ENCODE measurements at regions not wholly inside any gene's neighbourhood (a gene's known extent, or its start where the extent isn't known, plus 50 kb on each side); places are given as distances from the start of the nearest gene placed in this dataset.

DNA sequence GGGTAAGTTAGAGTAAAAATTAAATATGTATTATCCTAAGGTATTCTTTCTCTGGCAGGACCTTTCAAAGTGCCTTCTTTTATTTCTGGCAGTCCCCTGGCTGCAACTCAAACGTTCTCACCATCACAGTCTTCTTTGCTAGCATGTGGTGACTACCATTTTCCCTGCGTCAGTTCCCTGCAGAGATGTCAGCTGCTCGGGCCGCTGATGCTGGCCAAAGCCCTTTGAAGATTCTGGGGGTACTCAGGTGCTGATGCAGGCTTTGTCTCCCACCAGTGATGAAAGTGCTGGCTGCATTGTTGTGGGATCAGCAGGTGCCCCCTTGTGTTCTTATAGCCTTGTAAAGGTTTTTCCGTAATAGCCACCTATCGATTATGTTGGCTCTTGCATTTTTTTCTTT lies 140.1 kb downstream of the BTBD3 start:
- TF ChIP-seq, protein P1, sequence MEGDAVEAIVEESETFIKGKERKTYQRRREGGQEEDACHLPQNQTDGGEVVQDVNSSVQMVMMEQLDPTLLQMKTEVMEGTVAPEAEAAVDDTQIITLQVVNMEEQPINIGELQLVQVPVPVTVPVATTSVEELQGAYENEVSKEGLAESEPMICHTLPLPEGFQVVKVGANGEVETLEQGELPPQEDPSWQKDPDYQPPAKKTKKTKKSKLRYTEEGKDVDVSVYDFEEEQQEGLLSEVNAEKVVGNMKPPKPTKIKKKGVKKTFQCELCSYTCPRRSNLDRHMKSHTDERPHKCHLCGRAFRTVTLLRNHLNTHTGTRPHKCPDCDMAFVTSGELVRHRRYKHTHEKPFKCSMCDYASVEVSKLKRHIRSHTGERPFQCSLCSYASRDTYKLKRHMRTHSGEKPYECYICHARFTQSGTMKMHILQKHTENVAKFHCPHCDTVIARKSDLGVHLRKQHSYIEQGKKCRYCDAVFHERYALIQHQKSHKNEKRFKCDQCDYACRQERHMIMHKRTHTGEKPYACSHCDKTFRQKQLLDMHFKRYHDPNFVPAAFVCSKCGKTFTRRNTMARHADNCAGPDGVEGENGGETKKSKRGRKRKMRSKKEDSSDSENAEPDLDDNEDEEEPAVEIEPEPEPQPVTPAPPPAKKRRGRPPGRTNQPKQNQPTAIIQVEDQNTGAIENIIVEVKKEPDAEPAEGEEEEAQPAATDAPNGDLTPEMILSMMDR (conservative IDR thresholded peaks at IDR 0.05 in 1 of 2, IDR thresholded peaks at IDR 0.05 in 1 of 2; ENCODE audit: low read depth in 1 of 2, low read length in 2 of 2) = no peak
- no peak for TF ChIP-seq EZH2 (IDR thresholded peaks at IDR 0.05; ENCODE audit: low read length, missing control alignments)
